A673 (cell line): ENCODE measurements at regions not wholly inside any gene's neighbourhood (a gene's known extent, or its start where the extent isn't known, plus 50 kb on each side); places are given as distances from the start of the nearest gene placed in this dataset.

ENCODE experiments used
- EZH2 ChIP-seq: fragments of 200-600 bp; sonication (generic); IDR thresholded peaks from 2 replicates; pipeline ENCODE4 v1.6.1; 2017; ENCODE audit warnings: borderline replicate concordance, low read depth, mild to moderate bottlenecking, mixed read lengths, antibody characterized with exemption, low read length; ENCODE audit not compliant: poor library complexity, severe bottlenecking
- TF ChIP-seq, protein P1 (sequence below): fragments of 300-800, 200-600 bp; sonication (generic); conservative IDR thresholded peaks from 2 replicates; pipeline ENCODE4 v1.5.1; 2017; ENCODE audit warnings: low read depth, mild to moderate bottlenecking, antibody characterized with exemption, low read length, moderate library complexity, mixed read lengths

GRCh38 chr10:4639960-4640359 is 186.0 kb upstream of the AKR1E2 start:
- TF ChIP-seq, protein P1, sequence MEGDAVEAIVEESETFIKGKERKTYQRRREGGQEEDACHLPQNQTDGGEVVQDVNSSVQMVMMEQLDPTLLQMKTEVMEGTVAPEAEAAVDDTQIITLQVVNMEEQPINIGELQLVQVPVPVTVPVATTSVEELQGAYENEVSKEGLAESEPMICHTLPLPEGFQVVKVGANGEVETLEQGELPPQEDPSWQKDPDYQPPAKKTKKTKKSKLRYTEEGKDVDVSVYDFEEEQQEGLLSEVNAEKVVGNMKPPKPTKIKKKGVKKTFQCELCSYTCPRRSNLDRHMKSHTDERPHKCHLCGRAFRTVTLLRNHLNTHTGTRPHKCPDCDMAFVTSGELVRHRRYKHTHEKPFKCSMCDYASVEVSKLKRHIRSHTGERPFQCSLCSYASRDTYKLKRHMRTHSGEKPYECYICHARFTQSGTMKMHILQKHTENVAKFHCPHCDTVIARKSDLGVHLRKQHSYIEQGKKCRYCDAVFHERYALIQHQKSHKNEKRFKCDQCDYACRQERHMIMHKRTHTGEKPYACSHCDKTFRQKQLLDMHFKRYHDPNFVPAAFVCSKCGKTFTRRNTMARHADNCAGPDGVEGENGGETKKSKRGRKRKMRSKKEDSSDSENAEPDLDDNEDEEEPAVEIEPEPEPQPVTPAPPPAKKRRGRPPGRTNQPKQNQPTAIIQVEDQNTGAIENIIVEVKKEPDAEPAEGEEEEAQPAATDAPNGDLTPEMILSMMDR = no peak
- no peak for TF ChIP-seq EZH2
